ENCODE measurements at regions not wholly inside any gene's neighbourhood (a gene's known extent, or its start where the extent isn't known, plus 50 kb on each side); places are given as distances from the start of the nearest gene placed in this dataset.

DNA sequence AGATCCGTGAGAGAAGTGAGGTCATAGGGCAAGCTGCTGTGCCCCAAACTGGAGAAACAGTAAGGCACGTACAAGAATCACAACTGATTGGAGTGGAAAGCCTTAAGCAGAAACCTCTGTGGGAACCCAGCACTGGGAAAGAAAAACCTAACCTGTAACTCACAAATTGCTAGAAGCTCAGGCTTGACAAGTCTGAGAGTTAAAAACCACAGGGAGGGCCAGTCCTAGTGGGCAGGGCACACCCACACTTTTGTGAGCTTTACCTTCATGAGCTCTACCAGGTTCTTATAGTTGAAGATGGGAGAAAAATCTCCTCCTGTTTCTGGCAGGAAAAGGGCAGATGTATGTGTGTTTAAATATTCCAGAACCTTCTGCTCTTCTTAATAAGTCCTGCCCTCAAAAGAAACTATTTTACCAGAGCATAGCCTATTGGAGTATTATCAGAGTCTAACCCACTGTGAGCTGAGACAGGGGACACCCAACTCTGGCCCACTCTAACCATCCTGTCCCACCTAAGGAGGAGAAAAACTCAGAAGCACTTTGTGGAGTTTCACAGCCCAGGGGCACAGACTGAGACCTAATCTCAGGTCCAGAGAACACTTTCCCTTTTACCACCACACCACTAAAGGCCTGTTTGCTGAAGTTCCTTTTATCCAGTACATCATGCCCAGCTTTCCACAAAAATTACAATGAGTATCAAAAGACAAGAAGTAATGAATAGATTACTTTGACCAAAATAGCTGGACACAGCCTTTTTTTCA lies 1265.7 kb upstream of the CHAC2 start:
- no peak for TF ChIP-seq CTCF (IDR thresholded peaks at IDR 0.05; ENCODE audit: borderline replicate concordance, control extremely low read depth, extremely low read depth, insufficient read depth, missing control alignments)
- DNase-seq (ENCODE audit: low spot score): no peak
- in situ Hi-C loops (cut with MboI; ENCODE audit: low sequenced_read_pairs, unreplicated experiment): no loop called here

DNA sequence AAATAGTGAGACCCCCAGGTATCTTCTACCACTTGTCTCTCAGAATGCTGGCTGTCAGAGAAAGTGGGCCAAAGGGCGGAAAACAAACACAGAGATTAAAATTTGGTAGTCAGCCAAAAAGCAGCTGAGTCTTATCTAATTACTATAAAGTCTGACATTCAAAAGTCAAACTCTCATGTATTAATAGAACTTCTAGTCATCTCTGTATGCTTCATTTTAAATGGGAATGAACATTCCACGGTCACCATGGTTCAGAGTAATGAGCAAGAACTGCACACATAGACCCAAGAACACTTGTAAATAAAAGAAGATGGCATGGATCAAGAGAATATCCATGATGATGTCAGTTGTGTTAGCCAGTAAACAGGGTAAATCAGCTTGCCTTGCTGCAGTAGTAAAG lies 1267.0 kb upstream of the CHAC2 start:
- no peak for DNase-seq (ENCODE audit: low spot score)
- in situ Hi-C loops (cut with MboI; ENCODE audit: low sequenced_read_pairs, unreplicated experiment): no loop called here
- no peak for TF ChIP-seq CTCF (IDR thresholded peaks at IDR 0.05; ENCODE audit: borderline replicate concordance, control extremely low read depth, extremely low read depth, insufficient read depth, missing control alignments)

DNA sequence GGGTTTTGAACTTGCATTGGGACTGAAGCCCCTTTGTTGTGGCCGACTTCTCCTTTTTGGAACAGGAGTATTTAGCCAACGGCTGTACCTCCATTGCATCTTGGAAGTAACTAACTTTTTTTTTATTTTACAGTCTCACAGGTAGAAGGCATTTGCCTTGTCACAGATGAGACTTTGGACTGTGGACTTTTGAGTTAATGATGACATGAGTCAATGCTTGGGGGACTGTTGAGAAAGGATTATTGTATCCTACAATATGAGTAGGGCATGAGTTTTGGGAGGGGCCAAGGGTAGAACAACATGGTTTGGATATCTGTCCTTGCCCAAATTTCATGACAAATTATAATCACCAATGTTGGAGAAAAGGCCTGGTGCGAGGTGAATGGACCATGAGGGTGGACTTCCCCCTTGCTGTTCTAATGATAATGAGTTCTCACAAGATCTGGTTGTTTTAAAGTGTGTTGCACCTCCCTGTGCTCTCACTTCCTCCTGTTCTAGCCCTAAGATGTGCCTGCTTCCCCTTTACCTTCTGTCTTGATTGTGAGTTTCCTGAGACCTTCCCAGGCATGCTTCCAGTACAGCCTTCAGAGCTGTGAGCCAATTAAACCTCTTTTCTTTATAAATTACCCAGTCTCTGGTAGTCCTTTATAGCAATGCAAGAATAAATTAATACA lies 1269.4 kb upstream of the CHAC2 start:
- no peak for TF ChIP-seq CTCF (IDR thresholded peaks at IDR 0.05; ENCODE audit: borderline replicate concordance, control extremely low read depth, extremely low read depth, insufficient read depth, missing control alignments)
- in situ Hi-C loops (cut with MboI; ENCODE audit: low sequenced_read_pairs, unreplicated experiment): no loop called here
- no peak for DNase-seq (ENCODE audit: low spot score)

DNA sequence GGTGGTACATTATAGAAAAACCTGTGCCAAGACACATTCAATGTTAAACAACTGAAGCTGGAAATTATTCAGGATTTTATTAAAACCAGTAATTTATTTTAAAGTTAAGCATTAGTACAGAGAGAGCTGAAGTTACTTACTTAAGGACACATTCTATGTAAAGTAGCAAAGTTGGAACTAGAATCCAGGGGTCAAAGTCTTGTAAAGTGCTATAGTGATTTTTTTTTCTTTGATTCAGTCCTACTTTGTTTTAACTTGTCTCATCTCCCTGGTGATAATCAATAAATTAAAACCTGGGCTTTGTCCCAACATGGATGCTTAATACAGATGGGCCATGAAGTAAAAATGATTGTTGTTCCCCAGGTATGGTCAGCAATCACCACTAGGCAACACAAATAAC lies 1271.8 kb upstream of the CHAC2 start:
- in situ Hi-C loops (cut with MboI; ENCODE audit: low sequenced_read_pairs, unreplicated experiment): no loop called here
- no peak for TF ChIP-seq CTCF (IDR thresholded peaks at IDR 0.05; ENCODE audit: borderline replicate concordance, control extremely low read depth, extremely low read depth, insufficient read depth, missing control alignments)
- no peak for DNase-seq (ENCODE audit: low spot score)

GRCh38 chr2:52477166-52477565 lies 1290.4 kb upstream of the CHAC2 start:
- no peak for TF ChIP-seq CTCF (IDR thresholded peaks at IDR 0.05; ENCODE audit: borderline replicate concordance, control extremely low read depth, extremely low read depth, insufficient read depth, missing control alignments)
- DNase-seq (ENCODE audit: low spot score): no peak
- in situ Hi-C loops (cut with MboI; ENCODE audit: low sequenced_read_pairs, unreplicated experiment): no loop called here

DNA sequence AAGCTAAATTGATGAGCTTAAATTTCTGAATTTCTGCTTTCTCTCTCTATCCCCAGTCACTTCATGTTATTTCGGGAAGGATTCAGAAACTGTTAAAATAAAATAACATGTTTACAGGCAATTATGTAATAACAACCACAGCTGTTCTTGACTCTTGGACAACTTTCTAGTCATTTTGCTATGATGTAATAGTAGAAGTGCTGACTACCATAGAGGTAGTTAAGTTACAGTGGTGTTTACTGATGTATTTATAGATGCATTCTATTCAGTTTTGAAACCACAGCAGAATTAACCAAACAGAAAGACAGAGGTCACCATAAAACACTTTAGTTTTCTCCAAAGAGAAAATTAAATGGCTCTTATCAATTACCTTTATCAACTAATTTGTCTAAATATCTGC lies 1292.0 kb upstream of the CHAC2 start:
- in situ Hi-C loops (cut with MboI; ENCODE audit: low sequenced_read_pairs, unreplicated experiment): no loop called here
- DNase-seq (ENCODE audit: low spot score): no peak
- no peak for TF ChIP-seq CTCF (IDR thresholded peaks at IDR 0.05; ENCODE audit: borderline replicate concordance, control extremely low read depth, extremely low read depth, insufficient read depth, missing control alignments)
